ENCODE measurements at regions not wholly inside any gene's neighbourhood (a gene's known extent, or its start where the extent isn't known, plus 50 kb on each side); places are given as distances from the start of the nearest gene placed in this dataset.
A peak's percentile ranks its signal among the peaks of the same experiment; 100 is the strongest.

DNA sequence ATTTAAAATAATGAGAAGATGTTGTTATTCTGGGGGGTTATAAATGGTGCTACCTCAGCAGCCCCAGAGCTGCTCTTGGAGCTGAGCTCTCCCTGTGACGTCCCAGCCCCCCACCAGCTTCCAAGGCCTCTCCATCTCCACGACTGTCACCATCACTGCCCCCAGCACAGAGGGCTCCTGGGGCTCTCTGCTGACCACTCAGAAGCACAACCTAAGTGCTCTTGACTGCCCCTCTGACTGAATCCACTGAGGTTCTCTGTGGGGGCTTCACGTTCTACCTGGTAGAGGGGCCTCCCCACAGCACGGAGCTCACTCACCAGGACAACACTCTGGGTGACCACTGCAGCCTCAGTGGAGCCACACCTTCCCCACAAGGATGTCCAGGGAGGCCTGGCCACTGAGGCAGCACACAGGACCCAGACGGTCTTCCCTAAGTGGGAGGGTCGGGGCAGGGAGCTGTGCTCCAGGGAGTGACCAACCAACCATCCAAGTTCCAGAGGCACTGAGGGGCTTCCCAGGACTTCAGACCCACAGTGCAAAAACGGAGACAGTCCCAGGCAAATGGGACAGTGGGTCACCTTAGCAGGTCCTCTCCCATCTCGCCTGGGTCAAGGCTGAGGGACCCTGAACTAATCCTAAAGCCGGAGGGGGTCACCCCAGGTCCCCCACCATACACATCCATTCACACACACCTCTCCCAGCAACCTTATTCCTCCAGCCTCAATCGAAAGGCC lies 121.0 kb upstream of the PPP2R2D start:
- peak; percentile 1 for DNase-seq

DNA sequence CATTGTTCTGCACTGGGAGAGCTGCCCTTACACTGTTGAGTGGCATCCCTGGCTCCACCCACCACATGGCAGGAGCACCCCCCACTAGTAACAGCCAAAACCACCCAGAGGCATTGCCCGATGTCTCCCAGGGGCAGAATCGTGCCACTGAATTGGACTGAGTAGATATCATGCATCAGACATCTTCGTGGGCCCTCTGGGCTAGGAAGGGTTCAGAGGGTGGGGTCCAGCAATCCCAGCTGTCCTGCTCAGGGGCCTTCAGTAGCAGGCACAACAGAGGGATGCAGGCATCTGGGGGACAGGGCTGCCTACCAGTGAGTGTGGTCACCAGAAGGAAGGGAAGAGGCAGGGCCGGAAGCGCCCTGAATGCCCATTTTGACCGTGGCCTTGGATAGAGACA lies 119.7 kb upstream of the PPP2R2D start:
- peak; percentile 26 for DNase-seq

DNA sequence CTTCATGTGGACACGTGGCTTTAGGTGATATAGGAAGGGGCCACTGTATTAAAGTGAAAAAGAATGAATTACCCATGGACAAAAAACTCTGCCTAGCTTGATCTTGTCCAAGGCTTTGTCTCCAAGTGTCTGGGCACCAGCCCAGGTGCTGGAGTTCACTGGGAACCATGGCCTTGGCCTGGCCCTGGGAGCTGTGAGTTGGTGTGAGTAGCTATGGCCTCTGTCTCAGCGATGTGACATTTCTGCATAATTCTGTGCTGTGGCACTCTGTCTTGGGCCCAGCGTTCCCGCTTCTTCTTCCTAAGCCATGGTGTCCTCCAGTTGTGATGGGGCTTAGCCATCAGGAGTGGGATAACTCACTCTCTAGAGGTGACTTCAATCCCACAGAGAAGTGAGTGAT lies 119.0 kb upstream of the PPP2R2D start:
- peak; percentile 28 for DNase-seq

DNA sequence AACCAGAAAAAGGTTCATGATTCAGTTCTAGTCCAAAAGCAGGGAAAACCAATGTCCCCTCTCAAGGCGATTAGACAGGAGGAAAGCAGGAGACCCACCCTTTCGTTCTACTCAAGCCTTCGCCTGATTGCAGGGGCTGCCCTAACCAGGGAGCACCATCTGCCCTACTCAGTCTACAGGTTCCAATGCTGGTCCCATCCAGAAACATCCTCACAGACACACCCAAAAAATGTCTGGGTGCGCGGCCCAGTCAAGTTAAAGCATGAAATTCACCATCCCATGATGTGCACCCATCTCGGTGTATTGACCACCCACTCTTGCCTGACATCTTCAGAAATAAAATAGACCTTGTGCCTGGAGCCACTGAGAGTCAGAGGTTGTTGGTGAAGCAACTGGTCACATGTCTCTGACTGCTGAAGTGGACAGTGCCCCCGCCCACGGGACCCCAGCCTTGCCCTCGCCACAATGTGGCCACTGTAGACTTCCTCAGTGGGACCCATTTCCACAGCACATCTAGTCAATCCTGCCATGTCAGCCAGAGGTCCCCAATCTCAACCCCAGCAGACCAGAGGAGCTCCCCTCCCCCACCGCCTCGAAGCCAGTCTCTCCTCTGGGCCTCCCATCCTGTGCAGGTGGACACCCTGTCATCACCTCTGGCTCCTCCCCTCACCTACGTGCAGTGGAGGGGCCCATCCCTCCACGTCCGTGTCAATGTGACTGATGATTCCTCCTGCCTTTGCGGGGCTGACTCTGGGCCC lies 116.3 kb upstream of the PPP2R2D start:
- peak; percentile 25 for DNase-seq

GRCh38 chr10:131785121-131785460 lies 115.7 kb upstream of the PPP2R2D start:
- peak; percentile 18 for DNase-seq

GRCh38 chr10:131786756-131787605 lies 113.8 kb upstream of the PPP2R2D start:
- peak; percentile 52 for DNase-seq

GRCh38 chr10:131787961-131788360 lies 112.8 kb upstream of the PPP2R2D start:
- DNase-seq, result no peak

DNA sequence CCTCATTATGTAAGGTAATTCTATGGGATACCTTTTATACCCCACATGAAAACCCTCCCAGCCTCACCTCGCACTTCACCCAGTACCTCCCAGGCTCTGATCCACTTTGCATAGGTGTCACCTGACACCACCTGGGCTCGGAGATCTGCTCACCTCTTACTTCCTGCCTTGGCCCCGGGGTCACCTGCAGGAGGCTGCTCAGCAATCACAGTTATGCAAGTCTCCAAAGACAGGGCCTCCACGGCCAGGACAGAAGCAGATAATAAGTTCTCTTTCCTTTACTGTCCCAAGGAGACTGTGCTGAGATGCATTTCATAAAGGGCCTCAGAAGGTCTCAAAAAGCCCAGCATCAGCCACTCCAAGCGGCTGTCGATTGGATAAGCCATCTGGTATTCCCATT lies 112.4 kb upstream of the PPP2R2D start:
- no peak for DNase-seq

DNA sequence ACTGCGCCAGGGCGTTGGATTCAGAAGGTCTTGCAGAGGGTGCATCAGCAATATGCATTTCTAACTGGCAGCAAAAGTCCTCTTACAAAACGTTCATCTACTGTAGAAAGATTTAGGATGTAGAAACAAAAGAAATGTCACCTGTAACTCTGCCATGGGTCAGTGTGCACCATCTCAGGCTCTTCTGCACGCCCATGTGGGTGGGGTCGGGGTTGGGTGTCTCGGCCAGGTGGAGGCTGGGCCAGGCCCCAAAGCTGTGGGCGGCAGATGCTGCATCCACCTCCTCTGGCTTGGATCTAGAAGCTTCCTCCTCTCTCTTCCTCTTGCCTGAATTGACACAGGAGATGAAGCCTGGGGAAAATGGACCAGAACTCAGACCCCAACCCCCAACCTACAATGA lies 111.3 kb upstream of the PPP2R2D start:
- no peak for DNase-seq

GRCh38 chr10:131790021-131790420 lies 110.8 kb upstream of the PPP2R2D start:
- peak; percentile 69 for DNase-seq

DNA sequence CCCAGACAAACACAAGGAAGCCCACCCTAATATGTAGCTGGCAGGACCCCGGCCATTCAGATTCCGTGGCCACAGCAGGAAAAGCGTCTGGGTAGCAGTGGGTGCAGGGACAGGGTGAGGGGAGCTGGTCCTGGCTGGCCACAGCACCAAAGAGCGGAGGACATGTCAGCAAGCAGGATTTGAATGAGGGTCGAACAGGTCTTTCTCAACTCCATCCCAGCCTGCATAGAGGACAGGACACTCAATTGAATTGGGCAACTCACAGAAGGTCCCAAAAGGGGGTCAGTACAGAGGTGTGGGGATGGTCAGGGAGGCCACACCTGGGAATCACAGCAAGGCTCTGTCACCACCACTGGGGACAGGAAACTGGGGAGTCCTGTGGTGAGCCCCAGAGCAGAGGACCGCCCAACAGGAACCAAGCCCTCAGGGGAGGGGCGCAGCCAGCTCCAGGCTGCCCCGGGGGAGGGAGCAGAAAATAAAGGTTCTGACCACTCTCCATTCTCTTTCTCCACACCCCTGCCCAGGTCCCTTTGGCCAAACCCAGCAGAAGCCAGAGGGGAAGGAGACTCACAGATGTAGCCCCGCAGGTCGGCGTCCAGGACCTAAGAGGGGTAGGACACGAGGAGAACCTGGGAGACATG lies 108.7 kb upstream of the PPP2R2D start:
- DNase-seq, result no peak

GRCh38 chr10:131792809-131793208 lies 108.0 kb upstream of the PPP2R2D start:
- DNase-seq, result no peak

DNA sequence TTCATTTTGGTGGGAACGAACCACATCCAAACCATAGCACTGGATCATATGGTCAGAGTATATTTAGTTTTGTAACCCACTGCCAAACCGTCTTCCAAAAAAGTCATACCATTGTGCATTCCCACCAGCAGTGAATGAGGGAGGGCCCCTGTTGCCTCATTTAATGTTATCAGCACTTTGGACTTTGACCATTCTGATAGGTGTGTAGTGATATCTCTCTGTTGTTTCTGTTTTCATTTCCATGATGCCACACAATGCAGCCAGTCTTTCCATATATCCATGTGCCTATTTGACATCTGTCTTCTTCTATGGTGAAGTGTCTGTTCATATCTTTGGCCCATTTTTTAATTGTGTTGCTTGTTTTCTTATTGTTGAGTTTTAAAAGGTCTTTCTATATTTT lies 105.0 kb upstream of the PPP2R2D start:
- DNase-seq, result no peak

GRCh38 chr10:131797626-131798025 lies 103.2 kb upstream of the PPP2R2D start:
- DNase-seq, result no peak

DNA sequence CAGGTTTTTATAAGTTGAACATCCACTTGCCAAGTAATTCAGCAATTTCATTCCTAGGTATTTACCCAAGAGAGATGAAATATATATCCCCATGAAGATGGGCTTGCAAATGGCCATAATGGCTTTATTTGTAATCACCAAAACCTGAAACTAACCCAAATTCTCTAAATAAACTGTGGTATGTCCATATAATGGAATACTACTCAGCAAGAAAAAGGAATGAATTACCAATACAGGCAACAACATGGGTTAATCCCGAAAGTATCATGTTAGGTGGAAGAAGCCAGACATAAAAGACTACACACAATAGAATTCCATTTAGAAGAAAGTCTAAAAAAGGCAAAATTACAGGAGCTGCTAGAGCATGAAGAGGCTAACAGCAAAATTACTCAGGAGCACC lies 101.4 kb upstream of the PPP2R2D start:
- no peak for DNase-seq

- DNase-seq, result peak; percentile 23
Observed at GRCh38 chr10:131802156-131802915, 98.5 kb upstream of the PPP2R2D start.

GRCh38 chr10:131802996-131803395 lies 97.8 kb upstream of the PPP2R2D start:
- peak; percentile 30 for DNase-seq

GRCh38 chr10:131803860-131804425 lies 96.9 kb upstream of the PPP2R2D start:
- peak; percentile 32 for DNase-seq

GRCh38 chr10:131804551-131805295 lies 96.1 kb upstream of the PPP2R2D start:
- peak; percentile 15 for DNase-seq

GRCh38 chr10:131805696-131806095 lies 95.1 kb upstream of the PPP2R2D start:
- no peak for DNase-seq

- peak; percentile 12 for DNase-seq
Observed at GRCh38 chr10:131806146-131806545, 94.7 kb upstream of the PPP2R2D start.
